ENCODE measurements at regions not wholly inside any gene's neighbourhood (a gene's known extent, or its start where the extent isn't known, plus 50 kb on each side); places are given as distances from the start of the nearest gene placed in this dataset.

GRCh38 chr10:71077796-71078453 lies 134.4 kb upstream of the UNC5B start:
- H3K27me3 ChIP-seq (ENCODE audit: control insufficient read depth, extremely low read depth, insufficient read depth, low read length): peaks cover 8% of the 10 kb centered on the region
- no peaks in the 10 kb centered on the region for H3K9me1 ChIP-seq (ENCODE audit: control insufficient read depth, extremely low read depth, insufficient read depth, low read length)
- dilution Hi-C loops (cut with MboI; ENCODE audit: extremely low pct_ligation_motif_present, low sequenced_read_pairs): no loop called here
- no peak overlapping the region for H2AFZ ChIP-seq (ENCODE audit: control insufficient read depth, low read length)
- no peak overlapping the region for H3K4me3 ChIP-seq (ENCODE audit: control insufficient read depth in 2 of 3, extremely low read depth in 1 of 3, insufficient read depth in 2 of 3, low read depth in 1 of 3, low read length in 3 of 3)
- H3K36me3 ChIP-seq (ENCODE audit: control insufficient read depth in 2 of 2, extremely low read depth in 1 of 2, insufficient read depth in 2 of 2, low read length in 2 of 2): no peaks in the 10 kb centered on the region
- H3K4me1 ChIP-seq (ENCODE audit: control insufficient read depth, extremely low read depth, insufficient read depth, low read length): peaks cover 30% of the 10 kb centered on the region
- no peaks in the 10 kb centered on the region for H3K9me3 ChIP-seq (ENCODE audit: control insufficient read depth, low read depth, low read length)
- no peak overlapping the region for H3K27ac ChIP-seq (ENCODE audit: control insufficient read depth, insufficient read depth, low read length)
- FAIRE-seq (no peak), DNase-seq (ENCODE audit: low read depth, low spot score) (no peak)
- no peaks in the 10 kb centered on the region for H3K79me2 ChIP-seq (ENCODE audit: control insufficient read depth, insufficient read depth, low read length)
- no peaks in the 10 kb centered on the region for H4K20me1 ChIP-seq (ENCODE audit: control insufficient read depth, extremely low read depth, insufficient read depth, low read length)
- H3K4me2 ChIP-seq (ENCODE audit: control insufficient read depth, extremely low read depth, insufficient read depth, low read depth, low read length): no peak overlapping the region
- TF ChIP-seq EZH2 (IDR thresholded peaks at IDR 0.05; ENCODE audit: low read length) (no peak), CTCF (optimal IDR thresholded peaks at IDR 0.05 in 1 of 3, IDR thresholded peaks at IDR 0.05 in 1 of 3, conservative IDR thresholded peaks at IDR 0.05 in 1 of 3; ENCODE audit: extremely low read depth in 1 of 3, insufficient read depth in 2 of 3, low read length in 3 of 3) (no peak)
- H3K9ac ChIP-seq (ENCODE audit: control insufficient read depth, extremely low read depth, insufficient read depth, low read length): no peak overlapping the region

DNA sequence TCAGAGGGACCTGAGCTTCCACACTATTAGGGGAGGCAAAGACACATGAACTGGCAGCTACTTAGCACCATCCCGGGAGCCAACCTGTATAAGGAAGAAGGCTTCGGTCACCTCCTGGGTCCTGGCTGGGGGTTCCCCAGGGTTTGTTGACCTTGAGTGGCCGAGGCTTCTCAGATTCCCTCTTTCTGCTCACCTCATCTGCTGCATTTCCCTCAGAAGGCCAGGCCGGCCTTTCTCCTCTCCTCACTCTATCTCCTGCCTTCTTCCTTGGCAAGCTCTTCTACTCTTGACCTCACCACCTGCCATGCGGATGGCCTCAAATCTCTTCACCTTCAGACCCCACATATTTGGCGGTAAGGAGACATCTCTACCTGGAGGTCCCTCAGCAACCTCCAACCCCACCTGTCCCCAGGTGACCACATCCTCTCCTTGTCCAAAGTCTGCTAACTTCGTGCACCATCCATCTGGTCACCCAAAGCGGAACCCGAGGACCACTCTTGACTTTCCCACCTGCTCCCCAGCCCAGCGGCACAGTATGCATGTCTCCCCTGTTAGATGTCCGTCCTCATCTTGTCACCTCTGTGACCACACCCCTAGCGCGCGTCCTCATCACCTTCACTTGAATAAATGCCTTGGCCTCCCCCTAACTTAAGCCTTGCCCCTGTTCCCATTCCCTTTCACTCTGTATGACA lies 133.8 kb upstream of the UNC5B start:
- dilution Hi-C loops (cut with MboI; ENCODE audit: extremely low pct_ligation_motif_present, low sequenced_read_pairs): no loop called here
- H3K9me3 ChIP-seq (ENCODE audit: control insufficient read depth, low read depth, low read length): no peaks in the 10 kb centered on the region
- no peak overlapping the region for H3K4me2 ChIP-seq (ENCODE audit: control insufficient read depth, extremely low read depth, insufficient read depth, low read depth, low read length)
- H3K79me2 ChIP-seq (ENCODE audit: control insufficient read depth, insufficient read depth, low read length): no peaks in the 10 kb centered on the region
- no peak for FAIRE-seq
- no peak overlapping the region for H2AFZ ChIP-seq (ENCODE audit: control insufficient read depth, low read length)
- H3K9me1 ChIP-seq (ENCODE audit: control insufficient read depth, extremely low read depth, insufficient read depth, low read length): no peaks in the 10 kb centered on the region
- no peak for DNase-seq (ENCODE audit: low read depth, low spot score)
- H4K20me1 ChIP-seq (ENCODE audit: control insufficient read depth, extremely low read depth, insufficient read depth, low read length): no peaks in the 10 kb centered on the region
- H3K36me3 ChIP-seq (ENCODE audit: control insufficient read depth in 2 of 2, extremely low read depth in 1 of 2, insufficient read depth in 2 of 2, low read length in 2 of 2): no peaks in the 10 kb centered on the region
- H3K4me3 ChIP-seq (ENCODE audit: control insufficient read depth in 2 of 3, extremely low read depth in 1 of 3, insufficient read depth in 2 of 3, low read depth in 1 of 3, low read length in 3 of 3): no peak overlapping the region
- peaks cover 30% of the 10 kb centered on the region for H3K4me1 ChIP-seq (ENCODE audit: control insufficient read depth, extremely low read depth, insufficient read depth, low read length)
- TF ChIP-seq EZH2 (IDR thresholded peaks at IDR 0.05; ENCODE audit: low read length) (no peak), CTCF (optimal IDR thresholded peaks at IDR 0.05 in 1 of 3, IDR thresholded peaks at IDR 0.05 in 1 of 3, conservative IDR thresholded peaks at IDR 0.05 in 1 of 3; ENCODE audit: extremely low read depth in 1 of 3, insufficient read depth in 2 of 3, low read length in 3 of 3) (no peak)
- H3K9ac ChIP-seq (ENCODE audit: control insufficient read depth, extremely low read depth, insufficient read depth, low read length): no peak overlapping the region
- peaks cover under 1% of the 10 kb centered on the region for H3K27me3 ChIP-seq (ENCODE audit: control insufficient read depth, extremely low read depth, insufficient read depth, low read length)
- H3K27ac ChIP-seq (ENCODE audit: control insufficient read depth, insufficient read depth, low read length): no peak overlapping the region

All from keratinocyte (primary cell).